ENCODE measurements at regions not wholly inside any gene's neighbourhood (a gene's known extent, or its start where the extent isn't known, plus 50 kb on each side); places are given as distances from the start of the nearest gene placed in this dataset.

GRCh38 chr1:193413376-193413775, 227.0 kb upstream of the B3GALT2 start:
- Histone ChIP-seq H3K27me3 (replicated peaks in 1 of 2; ENCODE audit: control insufficient read depth in 2 of 2, insufficient read depth in 2 of 2, low read length in 1 of 2) (no peaks in the 10 kb centered on the region), H3K79me2 (ENCODE audit: control insufficient read depth, insufficient read depth, low read length) (no peaks in the 10 kb centered on the region), H3K4me3 (no peak overlapping the region), H3K9ac (ENCODE audit: control insufficient read depth, insufficient read depth, low read length) (no peak overlapping the region), H3K9me3 (replicated peaks; ENCODE audit: control insufficient read depth, insufficient read depth, low read length) (no peaks in the 10 kb centered on the region), H4K20me1 (ENCODE audit: control insufficient read depth, insufficient read depth) (no peaks in the 10 kb centered on the region), H2AFZ (ENCODE audit: control insufficient read depth, low read depth, low read length) (no peak overlapping the region), H3K27ac (ENCODE audit: control insufficient read depth, insufficient read depth) (no peak overlapping the region), H3K36me3 (ENCODE audit: control insufficient read depth in 2 of 2, insufficient read depth in 2 of 2, low read length in 1 of 2) (no peaks in the 10 kb centered on the region), H3K4me1 (ENCODE audit: control insufficient read depth, insufficient read depth, low read length) (no peaks in the 10 kb centered on the region), H3K4me2 (ENCODE audit: control insufficient read depth, insufficient read depth) (no peak overlapping the region)
- no peak for ATAC-seq
- no peak for FAIRE-seq
- ChIA-PET POLR2A (no interaction called here), CTCF (no interaction called here), RAD21 (ENCODE audit: unreplicated experiment) (no interaction called here), SMC1A (ENCODE audit: uncharacterized antibody, unreplicated experiment) (interaction anchor here (1.0 kb wide), 1 partner anchor 11 kb away, joined by 3 read pairs; no protein-coding TSS in a partner anchor)
- TF ChIP-seq, protein P1, sequence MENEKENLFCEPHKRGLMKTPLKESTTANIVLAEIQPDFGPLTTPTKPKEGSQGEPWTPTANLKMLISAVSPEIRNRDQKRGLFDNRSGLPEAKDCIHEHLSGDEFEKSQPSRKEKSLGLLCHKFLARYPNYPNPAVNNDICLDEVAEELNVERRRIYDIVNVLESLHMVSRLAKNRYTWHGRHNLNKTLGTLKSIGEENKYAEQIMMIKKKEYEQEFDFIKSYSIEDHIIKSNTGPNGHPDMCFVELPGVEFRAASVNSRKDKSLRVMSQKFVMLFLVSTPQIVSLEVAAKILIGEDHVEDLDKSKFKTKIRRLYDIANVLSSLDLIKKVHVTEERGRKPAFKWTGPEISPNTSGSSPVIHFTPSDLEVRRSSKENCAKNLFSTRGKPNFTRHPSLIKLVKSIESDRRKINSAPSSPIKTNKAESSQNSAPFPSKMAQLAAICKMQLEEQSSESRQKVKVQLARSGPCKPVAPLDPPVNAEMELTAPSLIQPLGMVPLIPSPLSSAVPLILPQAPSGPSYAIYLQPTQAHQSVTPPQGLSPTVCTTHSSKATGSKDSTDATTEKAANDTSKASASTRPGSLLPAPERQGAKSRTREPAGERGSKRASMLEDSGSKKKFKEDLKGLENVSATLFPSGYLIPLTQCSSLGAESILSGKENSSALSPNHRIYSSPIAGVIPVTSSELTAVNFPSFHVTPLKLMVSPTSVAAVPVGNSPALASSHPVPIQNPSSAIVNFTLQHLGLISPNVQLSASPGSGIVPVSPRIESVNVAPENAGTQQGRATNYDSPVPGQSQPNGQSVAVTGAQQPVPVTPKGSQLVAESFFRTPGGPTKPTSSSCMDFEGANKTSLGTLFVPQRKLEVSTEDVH (IDR thresholded peaks at IDR 0.05; ENCODE audit: low read depth, partially characterized antibody) = no peak
- no peak for TF ChIP-seq FOXM1 (IDR thresholded peaks at IDR 0.05; ENCODE audit: low read depth, low read length)
- no peak for TF ChIP-seq SPI1 (IDR thresholded peaks at IDR 0.05; ENCODE audit: borderline replicate concordance, insufficient read depth, low read depth, low read length)
- TF ChIP-seq HSF1 (IDR thresholded peaks at IDR 0.05; ENCODE audit: low read depth, low read length) = no peak
- TF ChIP-seq CBFB (IDR thresholded peaks at IDR 0.05; ENCODE audit: low read depth) = no peak
- no peak for TF ChIP-seq CTCF (IDR thresholded peaks at IDR 0.05 in 2 of 3, conservative IDR thresholded peaks at IDR 0.05 in 1 of 3; ENCODE audit: control insufficient read depth in 2 of 3, extremely low read depth in 1 of 3, insufficient read depth in 1 of 3, low read depth in 3 of 3, low read length in 3 of 3)
- TF ChIP-seq HDAC2 (IDR thresholded peaks at IDR 0.05) = no peak
- WGBS (ENCODE audit: insufficient coverage, insufficient replicate concordance, low lambda C conversion rate, missing lambda C conversion rate) = 100% methylated on average over 3 of the region's 3 CpGs
- in situ Hi-C loops (cut with MboI) (no loop called here), intact Hi-C loops (cut with micrococcal nuclease; ENCODE audit: unreplicated experiment) (no loop called here)
- no TSS peak for BruUV-seq (replicated peaks)
- DNase-seq (ENCODE audit: low read depth, low spot score) = no peak
